ENCODE measurements at regions not wholly inside any gene's neighbourhood (a gene's known extent, or its start where the extent isn't known, plus 50 kb on each side); places are given as distances from the start of the nearest gene placed in this dataset.

DNA sequence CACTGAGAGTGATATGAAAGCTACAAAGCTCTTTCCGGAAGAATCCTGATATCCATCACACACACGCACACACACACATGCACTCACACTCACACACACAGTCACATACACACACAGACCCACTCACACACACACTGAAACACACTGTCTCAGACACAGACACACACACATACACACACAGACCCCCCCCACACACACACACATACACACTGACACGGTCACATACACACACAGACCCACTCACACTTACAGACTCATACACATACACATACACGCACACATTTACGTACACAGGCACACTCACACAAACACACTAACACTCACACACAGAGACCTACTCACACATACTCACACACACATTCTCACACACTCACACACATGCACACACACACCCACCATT, 58.6 kb downstream of the LIG4 start:
- DNase-seq = no peak

- DNase-seq = peak; percentile 72
Observed at GRCh38 chr13:108155185-108156106, 59.9 kb downstream of the LIG4 start.

DNA sequence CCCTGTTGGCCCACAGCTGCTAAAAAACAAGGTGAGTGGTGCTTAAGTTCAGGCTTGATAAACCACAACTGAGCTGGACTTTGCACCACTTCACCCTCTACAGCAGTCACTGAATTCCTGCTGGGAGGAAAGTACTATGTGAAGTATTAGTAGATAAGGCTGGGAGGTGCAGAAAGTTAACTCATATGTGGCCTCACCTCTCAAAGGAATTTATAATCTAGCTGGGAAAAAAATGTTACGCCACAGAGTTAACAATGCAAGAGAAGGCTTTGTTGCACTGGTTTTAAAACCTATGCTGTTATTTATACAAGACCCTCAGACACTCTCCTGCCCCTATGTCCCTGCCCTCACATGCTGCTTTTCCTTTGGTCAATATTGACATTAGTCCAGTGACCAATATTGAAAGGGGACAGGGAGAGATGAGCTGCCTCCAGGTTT, 60.9 kb downstream of the LIG4 start:
- no peak for DNase-seq

GRCh38 chr13:108146642-108147041, 68.7 kb downstream of the LIG4 start:
- DNase-seq = no peak

DNA sequence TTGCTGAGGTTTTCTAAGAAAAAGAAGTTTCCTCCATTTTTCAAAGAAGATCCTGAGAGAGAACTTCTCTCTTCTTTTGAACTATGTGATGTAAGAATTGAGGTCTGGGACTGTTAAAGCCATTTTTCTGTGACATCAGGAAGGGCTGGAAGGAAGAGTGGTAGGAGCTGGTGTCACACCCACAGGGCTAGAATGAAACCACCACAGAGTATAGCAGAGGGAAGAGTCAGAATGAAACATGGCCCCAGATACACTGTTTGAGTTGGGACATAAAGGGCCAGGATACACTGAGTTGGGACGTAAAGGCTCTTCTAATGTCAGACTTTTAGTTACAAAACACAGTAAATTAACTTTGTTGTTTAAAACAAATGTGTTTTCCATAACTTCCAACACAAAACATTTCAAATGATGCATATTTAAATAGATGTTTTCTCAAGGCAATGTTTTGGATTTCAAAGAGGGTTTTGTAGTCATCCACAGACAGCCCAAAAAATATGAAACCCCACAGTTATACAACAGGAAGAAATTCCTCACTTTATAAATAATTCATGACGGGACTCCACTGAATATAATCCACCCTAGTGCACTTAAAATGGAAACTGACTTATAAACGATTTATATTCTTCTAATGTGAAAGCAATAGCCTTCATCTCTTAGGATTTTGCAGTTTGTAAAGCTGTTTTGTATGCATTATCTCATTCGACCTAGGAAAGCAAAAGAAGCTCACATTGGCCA, 72.5 kb downstream of the LIG4 start:
- DNase-seq = no peak

DNA sequence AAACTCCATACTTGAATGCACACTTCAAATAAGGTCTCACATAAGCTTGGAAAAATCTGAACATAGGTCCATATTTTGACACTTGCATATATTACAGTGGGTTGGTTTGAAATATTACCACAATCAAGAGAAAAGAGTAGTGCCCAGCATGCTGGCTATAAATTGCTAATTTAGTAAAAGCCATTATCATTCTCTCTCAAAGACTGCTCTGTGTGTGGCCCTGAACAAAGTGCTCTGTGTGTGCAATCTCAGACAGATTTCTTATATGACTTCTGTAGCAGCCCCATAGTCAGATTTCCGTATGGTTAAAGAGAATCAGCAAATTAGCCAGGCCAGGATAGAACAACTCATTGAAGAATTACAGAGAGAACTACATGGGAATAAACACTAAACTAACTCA, 78.2 kb downstream of the LIG4 start:
- DNase-seq = no peak

DNA sequence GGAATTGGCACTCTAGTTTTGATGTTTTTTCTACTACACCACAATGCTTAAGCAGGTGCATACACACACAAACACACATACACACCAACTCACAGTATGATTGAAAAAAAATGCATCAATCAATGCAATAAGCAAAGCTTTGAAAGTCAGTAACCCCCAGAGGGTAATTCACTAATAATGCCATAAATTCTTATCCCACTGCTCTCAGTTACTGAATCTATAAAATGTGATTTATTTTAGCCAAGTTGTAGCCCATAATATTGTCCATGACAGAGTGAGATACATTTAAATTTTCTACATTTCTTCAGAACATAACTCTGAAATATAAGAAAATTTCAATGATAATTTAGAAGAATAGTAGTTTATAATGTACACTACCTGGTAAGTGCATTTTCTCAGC, 87.9 kb downstream of the LIG4 start:
- no peak for DNase-seq

DNA sequence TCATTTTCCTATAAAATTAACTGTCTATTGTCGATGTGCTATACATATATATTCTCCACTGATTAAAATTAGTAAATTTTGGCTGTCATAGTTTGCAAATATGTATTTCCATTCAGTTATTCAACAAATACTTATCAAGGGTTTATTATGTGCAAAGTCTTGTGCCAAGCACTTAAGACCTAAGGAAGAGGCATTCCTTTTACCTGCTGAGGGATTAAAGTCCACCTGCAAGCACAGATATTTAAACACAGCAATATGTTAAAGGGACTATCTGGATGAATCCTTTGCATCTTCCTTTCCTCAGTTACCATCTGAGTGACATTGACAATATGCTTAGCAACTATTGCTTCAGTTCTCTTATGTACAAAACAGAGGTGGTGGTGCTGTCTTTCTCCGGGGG, 89.3 kb downstream of the LIG4 start:
- DNase-seq = no peak

DNA sequence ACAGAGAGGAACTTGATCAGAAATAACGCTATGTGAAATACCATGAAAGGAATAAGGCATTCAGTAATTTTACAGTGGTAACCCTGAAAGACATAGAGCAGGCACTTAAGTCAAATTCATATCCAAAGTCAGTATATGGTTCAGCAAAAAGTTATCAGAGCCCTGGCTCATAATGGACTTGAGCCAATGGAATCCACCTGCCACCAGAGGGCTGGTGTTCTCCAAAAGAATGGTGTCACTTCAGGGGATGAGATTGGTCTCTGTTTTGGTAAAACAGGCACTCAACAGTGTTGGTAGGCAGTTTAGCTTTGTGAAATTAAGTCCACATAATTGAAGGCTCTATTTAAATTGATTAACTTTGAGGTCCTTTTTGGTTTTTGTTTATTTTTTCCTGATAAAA, 93.9 kb downstream of the LIG4 start:
- no peak for DNase-seq

DNA sequence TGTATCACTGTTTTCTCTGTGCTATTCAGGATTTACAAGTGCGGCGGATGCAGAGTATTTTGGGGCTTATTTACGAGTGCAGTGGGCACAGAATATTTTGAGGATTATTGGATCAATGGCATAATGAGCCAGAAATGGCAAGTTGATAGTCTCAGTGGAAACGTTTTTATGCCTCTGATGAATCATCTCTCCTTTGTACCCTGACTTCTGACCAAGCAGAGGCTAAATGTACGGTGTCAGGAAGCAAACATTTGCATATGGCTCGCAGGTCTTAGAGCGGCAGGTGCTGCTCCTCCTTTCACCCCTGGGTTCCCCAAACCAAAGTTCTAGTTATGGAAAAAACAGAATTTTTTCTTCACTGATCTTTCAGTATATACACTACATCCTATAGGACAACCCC, 94.5 kb downstream of the LIG4 start:
- DNase-seq = no peak

DNA sequence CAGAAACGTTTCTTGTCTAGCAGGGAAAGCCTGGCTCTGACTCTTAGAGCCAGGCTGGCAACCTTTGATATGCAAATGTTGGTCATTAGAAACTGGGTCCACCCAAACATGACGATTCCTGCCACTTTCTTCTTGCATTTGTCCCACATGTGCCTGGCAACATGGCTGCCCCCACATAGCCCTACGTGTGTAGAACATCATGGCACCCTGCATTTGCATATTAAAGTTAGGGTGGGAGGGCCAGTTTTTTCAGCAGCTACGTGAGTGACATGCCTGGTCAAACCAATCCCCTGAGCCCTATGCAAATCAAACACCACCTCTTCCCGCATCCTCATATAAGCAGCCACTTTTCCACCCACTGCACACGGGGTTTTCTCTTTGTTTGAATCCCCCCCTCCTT, 95.0 kb downstream of the LIG4 start:
- no peak for DNase-seq

DNA sequence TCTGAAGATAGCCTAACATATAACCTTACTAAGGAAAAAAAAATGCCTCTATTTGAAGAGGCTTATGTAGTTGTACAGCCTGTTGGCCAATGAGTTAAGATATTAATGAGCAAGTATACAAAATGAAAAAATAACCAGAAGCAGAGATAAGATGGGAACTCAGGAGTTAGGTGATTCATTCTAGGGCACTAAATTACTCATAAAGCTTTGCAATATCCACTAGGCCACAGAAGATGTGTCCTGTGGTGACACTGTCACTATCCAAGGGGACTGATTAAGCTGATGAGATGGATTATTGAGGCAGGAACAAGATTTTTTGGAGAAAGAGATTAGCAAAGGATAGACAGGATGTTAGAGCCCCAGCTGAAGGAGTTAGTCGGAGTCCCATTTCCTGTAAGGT, 99.6 kb downstream of the LIG4 start:
- DNase-seq = no peak

DNA sequence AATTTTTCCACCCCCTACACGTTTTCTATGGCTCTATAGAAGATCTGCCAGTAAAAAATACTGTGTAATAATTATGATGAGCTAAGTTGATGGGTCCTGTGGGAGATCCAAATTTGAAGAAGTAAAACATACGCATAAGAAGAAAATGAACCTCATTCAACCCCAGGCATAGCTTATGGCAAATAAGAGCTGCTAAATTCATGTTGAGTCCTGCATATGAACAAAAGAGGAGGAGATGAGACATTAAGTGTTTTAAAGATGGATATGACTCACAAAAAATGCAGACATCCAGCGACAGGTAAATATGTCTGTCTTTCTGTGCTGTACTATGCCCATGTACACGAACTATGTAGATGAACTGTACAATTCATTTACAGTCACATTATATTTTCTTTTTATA, 101.9 kb downstream of the LIG4 start:
- DNase-seq = no peak

DNA sequence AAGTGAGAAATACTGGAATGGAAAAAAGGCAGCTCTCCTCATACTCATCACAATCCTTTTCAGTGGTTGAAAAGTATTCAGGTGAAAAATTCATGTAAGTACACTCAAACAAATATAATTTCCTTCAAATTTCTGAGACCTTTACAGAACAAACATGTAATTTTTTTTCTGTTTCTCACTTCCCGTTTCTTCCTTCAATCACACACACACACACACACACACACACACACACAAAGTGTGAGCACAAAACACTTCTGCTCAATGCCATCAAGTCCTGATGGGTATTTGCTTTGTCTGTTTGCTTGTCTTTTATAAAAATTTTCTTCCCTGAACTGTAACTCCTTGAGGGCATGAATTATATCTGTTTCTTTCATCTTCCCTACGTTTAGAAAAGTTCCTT, 110.6 kb downstream of the LIG4 start:
- no peak for DNase-seq

GRCh38 chr13:108102771-108103170, 112.6 kb downstream of the LIG4 start:
- DNase-seq = no peak

GRCh38 chr13:108096301-108096915, 118.9 kb downstream of the LIG4 start:
- DNase-seq = no peak

GRCh38 chr13:108095036-108095435, 120.3 kb downstream of the LIG4 start:
- no peak for DNase-seq

DNA sequence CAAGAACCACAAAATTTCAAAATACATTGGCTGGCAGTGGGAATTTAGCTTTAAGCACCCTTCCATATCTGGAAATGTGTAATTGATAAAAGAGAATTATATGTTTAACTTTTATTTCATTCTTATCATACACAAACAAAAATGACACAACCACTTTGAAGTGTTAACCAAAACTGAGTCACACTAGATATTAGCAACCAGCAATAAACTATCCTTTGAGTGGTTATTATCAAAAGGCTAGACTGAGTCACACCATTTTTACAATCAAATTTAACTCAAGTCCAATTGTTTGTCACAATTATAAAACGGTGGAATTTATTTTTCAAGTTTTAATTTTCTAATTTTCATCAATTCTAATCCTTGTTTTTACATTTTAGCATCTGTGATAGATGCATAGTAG, 121.7 kb downstream of the LIG4 start:
- DNase-seq = no peak

- no peak for DNase-seq
Observed at GRCh38 chr13:108087810-108088209, 127.5 kb downstream of the LIG4 start.

DNA sequence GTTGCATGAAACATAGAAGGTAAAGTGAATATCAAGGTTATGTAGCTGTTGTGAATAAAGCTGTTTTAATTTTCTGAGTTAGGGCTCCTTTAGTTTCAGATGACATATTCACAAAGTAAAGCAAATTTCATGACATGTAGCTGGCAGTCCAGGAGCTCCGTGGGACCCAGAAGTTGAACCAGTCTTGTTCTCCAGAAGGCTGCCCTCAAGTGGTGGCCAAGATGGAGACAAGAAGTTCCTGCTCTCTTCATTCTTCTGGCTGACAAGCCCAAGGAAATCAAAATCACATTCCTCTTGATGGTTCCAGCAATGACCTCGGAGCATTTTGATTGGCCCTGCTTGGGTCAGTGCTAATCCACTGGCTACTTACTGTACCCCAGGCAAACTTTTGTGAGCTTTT, 128.7 kb downstream of the LIG4 start:
- no peak for DNase-seq

DNA sequence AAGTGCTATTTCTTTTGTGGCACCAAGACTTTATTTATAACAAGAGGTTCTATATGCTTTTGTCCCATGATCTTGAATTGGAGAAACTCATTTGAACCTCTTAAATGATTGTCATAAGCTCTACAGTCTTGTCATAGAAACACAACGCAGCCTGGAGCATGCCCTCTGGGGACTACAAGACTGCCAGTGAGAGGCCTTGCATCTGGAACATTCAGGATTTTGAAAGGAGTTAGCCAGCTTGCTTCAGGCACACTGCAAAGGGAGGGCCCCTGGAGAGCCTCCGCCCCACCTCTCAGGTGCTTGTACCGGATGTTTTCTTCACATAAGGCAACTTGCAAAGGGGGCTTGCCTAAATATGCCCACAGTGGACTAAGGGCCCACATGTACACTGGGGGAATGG, 130.5 kb downstream of the LIG4 start:
- DNase-seq = no peak

DNA sequence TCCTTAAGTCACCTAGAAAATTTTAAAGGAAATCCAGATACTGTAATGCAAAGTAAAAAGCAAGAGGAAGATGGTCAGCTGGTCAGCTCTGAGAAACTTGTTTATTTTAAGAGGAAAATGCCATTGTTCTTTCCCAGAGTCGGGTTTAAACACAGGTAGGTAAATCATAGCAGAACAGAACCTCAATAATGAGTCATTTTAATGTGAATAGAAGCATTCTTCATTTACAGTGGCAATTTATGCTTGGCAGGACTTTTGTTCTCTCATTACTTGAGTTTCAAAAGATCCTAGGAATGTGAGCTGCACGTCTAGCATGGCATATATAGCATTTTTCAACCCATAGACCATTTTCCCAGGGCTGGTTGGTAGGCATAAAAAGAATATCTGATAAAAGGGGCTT, 132.3 kb downstream of the LIG4 start:
- no peak for DNase-seq

GRCh38 chr13:108082481-108082880, 132.9 kb downstream of the LIG4 start:
- no peak for DNase-seq

- DNase-seq = no peak
Observed at GRCh38 chr13:108077284-108077683, 138.1 kb downstream of the LIG4 start.
